ENCODE measurements at regions not wholly inside any gene's neighbourhood (a gene's known extent, or its start where the extent isn't known, plus 50 kb on each side); places are given as distances from the start of the nearest gene placed in this dataset.
"Not testable (repeated sequence)": the region's sequence is repeated elsewhere in the genome, so short reads cannot be mapped to it uniquely, and the experiment has no call there.

GRCh38 chr7:20927178-20927577 lies 140.5 kb upstream of the SP8 start:
- H3K9ac ChIP-seq (ENCODE audit: low read length); intact Hi-C loops (cut with micrococcal nuclease); CTCF ChIA-PET; H3K9me3 ChIP-seq (ENCODE audit: control insufficient read depth in 1 of 2, insufficient read depth in 1 of 2, low read depth in 1 of 2, low read length in 2 of 2); H3K4me2 ChIP-seq (ENCODE audit: low read length); ATAC-seq; H3K27me3 ChIP-seq (ENCODE audit: insufficient read depth, low read length); H3K36me3 ChIP-seq (ENCODE audit: control insufficient read depth in 1 of 2, insufficient read depth in 2 of 2, low read length in 2 of 2); RAD21 ChIA-PET (ENCODE audit: low non-redundant PET in 1 of 2, low total read pairs in 2 of 2, uncharacterized antibody in 2 of 2, unreplicated experiment in 2 of 2); H3K9me2 ChIP-seq (ENCODE audit: insufficient read depth); H2AFZ ChIP-seq (ENCODE audit: low read depth, low read length, poor library complexity, severe bottlenecking); H3K79me2 ChIP-seq (ENCODE audit: insufficient read depth, low read length); H4K20me1 ChIP-seq (ENCODE audit: insufficient read depth); H3K4me3 ChIP-seq (replicated peaks in 1 of 2; ENCODE audit: low read depth in 1 of 2, low read length in 2 of 2); H3K27ac ChIP-seq (ENCODE audit: low read depth, low read length); H3K4me1 ChIP-seq (ENCODE audit: control insufficient read depth in 1 of 2, insufficient read depth in 2 of 2, low read length in 2 of 2); DNase-seq (ENCODE audit: low read depth, low spot score); POLR2A ChIA-PET; BruUV-seq (replicated peaks): not testable (repeated sequence)

- intact Hi-C loops (cut with micrococcal nuclease), result no loop called here
- ChIA-PET RAD21 (ENCODE audit: low non-redundant PET in 1 of 2, low total read pairs in 2 of 2, uncharacterized antibody in 2 of 2, unreplicated experiment in 2 of 2) (no interaction called here), POLR2A (no interaction called here)
These were observed 141.3 kb upstream of the SP8 start for GRCh38 chr7:20927976-20928375.

More at GRCh38 chr7:20927976-20928375, 141.3 kb upstream of the SP8 start:
- TF ChIP-seq CEBPB (IDR thresholded peaks at IDR 0.05; ENCODE audit: low read depth) (no peak), ZNF274 (IDR thresholded peaks at IDR 0.05; ENCODE audit: low read depth, low read length) (no peak), CBX3 (IDR thresholded peaks at IDR 0.05; ENCODE audit: low read depth) (no peak), EZH2 (IDR thresholded peaks at IDR 0.05) (no peak), POLR2A (IDR thresholded peaks at IDR 0.05; ENCODE audit: borderline replicate concordance, extremely low read depth, insufficient read depth, insufficient read length) (no peak), ATF3 (IDR thresholded peaks at IDR 0.05) (no peak), EGR1 (IDR thresholded peaks at IDR 0.05; ENCODE audit: low read depth) (no peak), ZFX (IDR thresholded peaks at IDR 0.05) (no peak), EZH2phosphoT487 (IDR thresholded peaks at IDR 0.05; ENCODE audit: borderline replicate concordance) (no peak), REST (IDR thresholded peaks at IDR 0.05; ENCODE audit: low read depth) (no peak), JUND (IDR thresholded peaks at IDR 0.05) (no peak), SP1 (IDR thresholded peaks at IDR 0.05; ENCODE audit: low read depth) (no peak)
- TF ChIP-seq, protein P1, sequence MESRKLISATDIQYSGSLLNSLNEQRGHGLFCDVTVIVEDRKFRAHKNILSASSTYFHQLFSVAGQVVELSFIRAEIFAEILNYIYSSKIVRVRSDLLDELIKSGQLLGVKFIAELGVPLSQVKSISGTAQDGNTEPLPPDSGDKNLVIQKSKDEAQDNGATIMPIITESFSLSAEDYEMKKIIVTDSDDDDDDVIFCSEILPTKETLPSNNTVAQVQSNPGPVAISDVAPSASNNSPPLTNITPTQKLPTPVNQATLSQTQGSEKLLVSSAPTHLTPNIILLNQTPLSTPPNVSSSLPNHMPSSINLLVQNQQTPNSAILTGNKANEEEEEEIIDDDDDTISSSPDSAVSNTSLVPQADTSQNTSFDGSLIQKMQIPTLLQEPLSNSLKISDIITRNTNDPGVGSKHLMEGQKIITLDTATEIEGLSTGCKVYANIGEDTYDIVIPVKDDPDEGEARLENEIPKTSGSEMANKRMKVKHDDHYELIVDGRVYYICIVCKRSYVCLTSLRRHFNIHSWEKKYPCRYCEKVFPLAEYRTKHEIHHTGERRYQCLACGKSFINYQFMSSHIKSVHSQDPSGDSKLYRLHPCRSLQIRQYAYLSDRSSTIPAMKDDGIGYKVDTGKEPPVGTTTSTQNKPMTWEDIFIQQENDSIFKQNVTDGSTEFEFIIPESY (IDR thresholded peaks at IDR 0.05; ENCODE audit: extremely low read depth, insufficient replicate concordance, low read length), result no peak
- TF ChIP-seq, protein P2, sequence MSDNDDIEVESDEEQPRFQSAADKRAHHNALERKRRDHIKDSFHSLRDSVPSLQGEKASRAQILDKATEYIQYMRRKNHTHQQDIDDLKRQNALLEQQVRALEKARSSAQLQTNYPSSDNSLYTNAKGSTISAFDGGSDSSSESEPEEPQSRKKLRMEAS (IDR thresholded peaks at IDR 0.05), result no peak
- CTCF ChIA-PET, result no interaction called here
- Histone ChIP-seq H3K27ac (ENCODE audit: low read depth, low read length) (no peak overlapping the region), H3K4me3 (replicated peaks in 1 of 2; ENCODE audit: low read depth in 1 of 2, low read length in 2 of 2) (no peak overlapping the region), H3K36me3 (ENCODE audit: control insufficient read depth in 1 of 2, insufficient read depth in 2 of 2, low read length in 2 of 2) (no peaks in the 10 kb centered on the region), H3K4me1 (ENCODE audit: control insufficient read depth in 1 of 2, insufficient read depth in 2 of 2, low read length in 2 of 2) (no peaks in the 10 kb centered on the region), H3K27me3 (ENCODE audit: insufficient read depth, low read length) (no peaks in the 10 kb centered on the region), H3K9me2 (ENCODE audit: insufficient read depth) (no peaks in the 10 kb centered on the region), H3K9ac (ENCODE audit: low read length) (no peak overlapping the region), H4K20me1 (ENCODE audit: insufficient read depth) (no peaks in the 10 kb centered on the region), H3K9me3 (ENCODE audit: control insufficient read depth in 1 of 2, insufficient read depth in 1 of 2, low read depth in 1 of 2, low read length in 2 of 2) (no peaks in the 10 kb centered on the region), H3K79me2 (ENCODE audit: insufficient read depth, low read length) (no peaks in the 10 kb centered on the region), H2AFZ (ENCODE audit: low read depth, low read length, poor library complexity, severe bottlenecking) (no peak overlapping the region), H3K4me2 (ENCODE audit: low read length) (no peak overlapping the region)
- ATAC-seq, result no peak
- DNase-seq (ENCODE audit: low read depth, low spot score), result no peak
- BruUV-seq (replicated peaks), result no TSS peak

All from HCT116 (cell line).